Testis (tissue), 2 donors: ENCODE measurements at regions not wholly inside any gene's neighbourhood (a gene's known extent, or its start where the extent isn't known, plus 50 kb on each side); places are given as distances from the start of the nearest gene placed in this dataset.

ENCODE experiments used
- DNase-seq: peaks from one replicate; pipeline ENCODE4 v3.0.0-alpha.2; 2019
- H3K27ac ChIP-seq, 2 donors: fragments of 200-600 bp; sonication (generic); one replicate each; pipeline ENCODE4 v1.5.1; 2019
- H3K27me3 ChIP-seq: fragments of 200-600 bp; sonication (generic); one replicate; pipeline ENCODE4 v1.5.1; 2019
- H3K36me3 ChIP-seq: fragments of 200-600 bp; sonication (generic); one replicate; pipeline ENCODE4 v1.5.1; 2017; ENCODE audit warnings: low read depth; ENCODE audit errors: missing control alignments
- H3K4me1 ChIP-seq: fragments of 200-600 bp; sonication (generic); one replicate; pipeline ENCODE4 v1.5.1; 2019
- H3K4me3 ChIP-seq, 2 donors: fragments of 200-600 bp; sonication (generic); one replicate each; pipeline ENCODE4 v1.5.1; 2017 to 2019
- H3K9me3 ChIP-seq: fragments of 200-600 bp; sonication (generic); one replicate; pipeline ENCODE4 v1.5.1; 2017
- POLR2A ChIP-seq: fragments of 450-650 bp; IDR thresholded peaks from one replicate; pipeline ENCODE4 v1.6.1; 2017; ENCODE audit warnings: antibody characterized with exemption, mild to moderate bottlenecking, moderate library complexity
- WGBS, 2 donors: methylation state at CpG; one replicate each; pipeline ENCODE4 v1.1.5; 2018; 5-methylcytosine and 5-hydroxymethylcytosine counted together
- intact Hi-C: fragments of 100-400 bp; cut with DNase I; formaldehyde crosslinking; loops from one replicate; pipeline ENCODE4 v1.15.1; 2023; ENCODE audit warnings: low total_unique reads
- TF ChIP-seq, protein P1 (sequence below), 3 experiments: fragments of 450-650 bp in 2 of 3; fragments of 200-600 bp in 1 of 3; sonication (generic) in 1 of 3; IDR thresholded peaks; one replicate each; pipeline ENCODE4 v1.5.1; 2016 to 2019; ENCODE audit warnings: antibody characterized with exemption in 3 of 3, mild to moderate bottlenecking in 2 of 3, moderate library complexity in 1 of 3

DNA sequence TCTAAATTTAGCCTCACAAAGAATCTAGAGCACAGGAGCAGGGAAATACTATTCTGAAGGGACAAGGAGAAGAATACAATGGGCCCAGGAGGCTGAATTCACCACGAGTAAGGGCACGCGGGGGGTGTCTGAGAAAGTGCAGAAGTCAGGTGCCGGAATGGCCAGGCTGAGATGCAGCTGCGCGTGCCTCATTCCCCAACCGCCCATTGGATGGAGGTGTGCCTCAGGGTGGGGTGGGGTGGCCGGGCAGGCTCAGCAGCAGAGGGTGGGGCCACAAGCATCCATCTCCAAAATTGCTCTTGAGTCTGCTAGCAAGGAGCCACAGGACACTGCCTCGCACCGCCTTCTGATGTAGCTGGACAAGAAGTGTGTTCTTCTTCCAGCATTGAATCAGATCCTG lies 387.0 kb downstream of the SHANK2 start:
- TF ChIP-seq, protein P1, sequence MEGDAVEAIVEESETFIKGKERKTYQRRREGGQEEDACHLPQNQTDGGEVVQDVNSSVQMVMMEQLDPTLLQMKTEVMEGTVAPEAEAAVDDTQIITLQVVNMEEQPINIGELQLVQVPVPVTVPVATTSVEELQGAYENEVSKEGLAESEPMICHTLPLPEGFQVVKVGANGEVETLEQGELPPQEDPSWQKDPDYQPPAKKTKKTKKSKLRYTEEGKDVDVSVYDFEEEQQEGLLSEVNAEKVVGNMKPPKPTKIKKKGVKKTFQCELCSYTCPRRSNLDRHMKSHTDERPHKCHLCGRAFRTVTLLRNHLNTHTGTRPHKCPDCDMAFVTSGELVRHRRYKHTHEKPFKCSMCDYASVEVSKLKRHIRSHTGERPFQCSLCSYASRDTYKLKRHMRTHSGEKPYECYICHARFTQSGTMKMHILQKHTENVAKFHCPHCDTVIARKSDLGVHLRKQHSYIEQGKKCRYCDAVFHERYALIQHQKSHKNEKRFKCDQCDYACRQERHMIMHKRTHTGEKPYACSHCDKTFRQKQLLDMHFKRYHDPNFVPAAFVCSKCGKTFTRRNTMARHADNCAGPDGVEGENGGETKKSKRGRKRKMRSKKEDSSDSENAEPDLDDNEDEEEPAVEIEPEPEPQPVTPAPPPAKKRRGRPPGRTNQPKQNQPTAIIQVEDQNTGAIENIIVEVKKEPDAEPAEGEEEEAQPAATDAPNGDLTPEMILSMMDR (IDR thresholded peaks at IDR 0.05) = no peak
- no peak for TF ChIP-seq POLR2A
- WGBS, 2 donors = 87 to 90% methylated on average over 10 of the region's 10 CpGs
- intact Hi-C loops = no loop called here
- Histone ChIP-seq H3K4me1 (no peaks in the 10 kb centered on the region), H3K27ac (no peak overlapping the region), H3K27me3 (no peaks in the 10 kb centered on the region), H3K36me3 (no peaks in the 10 kb centered on the region), H3K4me3 (no peak overlapping the region), H3K9me3 (no peaks in the 10 kb centered on the region)
- DNase-seq = no peak

DNA sequence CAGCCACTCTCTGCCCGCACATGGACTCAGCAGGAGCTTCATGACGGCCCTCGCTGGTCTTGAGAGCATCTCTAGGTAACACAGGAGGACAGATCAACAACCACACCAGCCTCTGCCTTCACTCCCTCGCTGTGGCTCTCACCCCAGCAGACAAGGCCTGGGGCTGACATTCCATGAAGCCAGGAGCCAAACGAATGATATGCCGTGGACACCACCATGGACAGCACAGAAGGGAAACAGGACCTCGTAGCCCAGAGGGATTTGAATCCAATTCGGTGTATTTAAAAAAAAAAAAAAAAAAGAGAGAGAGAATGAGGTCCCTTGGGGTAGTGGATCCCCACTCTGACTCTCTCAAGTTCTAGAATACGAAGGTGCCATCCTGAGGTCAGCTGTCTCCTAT lies 385.5 kb downstream of the SHANK2 start:
- Histone ChIP-seq H3K9me3 (no peaks in the 10 kb centered on the region), H3K27ac (no peak overlapping the region), H3K36me3 (no peaks in the 10 kb centered on the region), H3K4me3 (no peak overlapping the region), H3K27me3 (no peaks in the 10 kb centered on the region), H3K4me1 (no peaks in the 10 kb centered on the region)
- TF ChIP-seq, protein P1 (IDR thresholded peaks at IDR 0.05) = no peak
- no peak for TF ChIP-seq POLR2A
- no peak for DNase-seq
- WGBS, 2 donors = 80 to 85% methylated on average over 9 of the region's 9 CpGs
- intact Hi-C loops = no loop called here

DNA sequence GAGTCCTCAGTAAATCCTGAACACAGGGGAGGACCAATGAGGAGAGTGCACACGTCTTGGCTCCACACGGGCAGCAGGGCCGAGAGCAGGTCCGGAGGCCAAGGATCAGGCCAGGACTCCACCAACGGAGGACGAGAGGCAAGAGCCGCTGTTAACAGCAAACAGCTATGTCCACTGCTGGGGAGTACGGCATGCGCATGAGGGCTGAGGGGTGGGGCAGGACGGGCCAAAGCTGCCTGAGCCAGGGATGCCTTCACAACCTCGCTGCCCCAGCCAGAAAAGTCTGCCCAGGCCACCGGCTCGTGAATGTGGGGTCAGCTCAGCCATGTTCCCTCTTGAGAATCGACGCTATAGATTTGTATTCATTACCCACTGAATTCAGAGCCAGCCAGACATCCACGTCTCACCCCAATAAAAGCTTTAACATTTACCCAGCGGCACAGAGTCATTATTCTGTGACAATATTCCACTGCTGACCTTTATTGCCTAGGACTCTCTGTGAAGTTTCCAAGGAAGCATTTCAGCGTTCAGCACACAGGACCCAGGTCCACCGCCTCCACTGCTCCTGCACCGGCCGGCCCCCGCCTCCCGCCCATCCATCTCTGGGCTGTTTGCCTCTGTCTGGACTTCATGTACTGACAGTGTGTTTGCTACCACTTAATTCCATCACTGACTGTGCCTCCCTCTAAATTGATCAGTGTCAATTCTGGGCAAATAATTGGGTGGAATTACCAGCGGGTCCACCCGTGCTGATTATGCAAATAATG lies 384.9 kb downstream of the SHANK2 start:
- H3K36me3 ChIP-seq = no peaks in the 10 kb centered on the region
- DNase-seq = no peak
- TF ChIP-seq, protein P1 (IDR thresholded peaks at IDR 0.05) = no peak
- no peak for TF ChIP-seq POLR2A
- H3K4me3 ChIP-seq = no peak overlapping the region
- H3K9me3 ChIP-seq = no peaks in the 10 kb centered on the region
- H3K27me3 ChIP-seq = no peaks in the 10 kb centered on the region
- intact Hi-C loops = no loop called here
- WGBS, 2 donors = 86 to 90% methylated on average over 24 to 25 of the region's 25 CpGs
- H3K27ac ChIP-seq = no peak overlapping the region
- no peaks in the 10 kb centered on the region for H3K4me1 ChIP-seq

DNA sequence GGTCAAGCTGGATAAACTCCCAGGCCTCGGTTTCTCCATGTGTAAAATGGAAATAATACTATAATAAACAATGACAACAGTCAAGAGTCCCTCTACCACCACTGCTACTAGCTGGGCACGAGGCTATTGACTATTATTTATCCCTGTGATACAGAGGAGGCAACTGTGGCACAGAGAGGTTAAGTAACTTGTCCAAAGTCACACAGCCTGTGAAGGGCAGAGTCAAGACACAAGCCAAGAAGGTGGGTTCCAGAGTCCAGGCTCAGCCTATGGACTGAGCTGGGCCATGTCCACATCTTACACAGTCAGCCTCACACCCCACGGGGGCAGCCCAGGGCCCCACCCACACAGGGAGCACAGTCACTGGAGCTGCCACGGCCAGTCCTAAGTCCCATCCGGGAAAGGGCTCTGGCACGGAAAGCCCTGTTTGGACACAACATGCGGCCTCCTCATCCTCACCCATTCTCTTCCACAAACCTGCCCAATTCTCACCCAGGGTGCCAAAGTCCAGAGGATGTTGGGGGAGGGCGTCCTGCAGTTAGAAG lies 384.0 kb downstream of the SHANK2 start:
- H3K27me3 ChIP-seq = no peaks in the 10 kb centered on the region

More for the DNA sequence above, 384.0 kb downstream of the SHANK2 start:
- H3K9me3 ChIP-seq = no peaks in the 10 kb centered on the region
- intact Hi-C loops = no loop called here
- TF ChIP-seq, protein P1 (IDR thresholded peaks at IDR 0.05) = no peak
- no peak for TF ChIP-seq POLR2A
- no peaks in the 10 kb centered on the region for H3K4me1 ChIP-seq
- whole genome bisulfite sequencing, 2 donors = 83 to 89% methylated on average over 4 to 8 of the region's 8 CpGs
- H3K4me3 ChIP-seq = no peak overlapping the region
- H3K27ac ChIP-seq = no peak overlapping the region
- H3K36me3 ChIP-seq = no peaks in the 10 kb centered on the region
- DNase-seq = no peak
